MM.1S (cell line): ENCODE measurements at regions not wholly inside any gene's neighbourhood (a gene's known extent, or its start where the extent isn't known, plus 50 kb on each side); places are given as distances from the start of the nearest gene placed in this dataset.

Source experiments
- DNase-seq: peaks from one replicate; pipeline ENCODE4 v3.0.0-alpha.2; 2015
- H2AFZ ChIP-seq: fragments of 300-600 bp; sonication (generic); 2 replicates; pipeline ENCODE4 v1.6.0; 2016; ENCODE audit warnings: antibody characterized with exemption, low read length
- H3F3A ChIP-seq: fragments of 300-600 bp; sonication (generic); 2 replicates; pipeline ENCODE4 v1.6.1; 2016; ENCODE audit warnings: mild to moderate bottlenecking, antibody characterized with exemption, low read length, moderate library complexity, mixed read lengths; ENCODE audit not compliant: insufficient read depth
- H3K27ac ChIP-seq: fragments of 300-600 bp; sonication (generic); 2 replicates; pipeline ENCODE4 v1.5.1; 2016; ENCODE audit warnings: mild to moderate bottlenecking, low read length
- H3K27me3 ChIP-seq: fragments of 300-600 bp; sonication (generic); replicated peaks from 2 replicates; pipeline ENCODE4 v1.6.0; 2016; ENCODE audit warnings: low read length; ENCODE audit not compliant: insufficient read depth
- H3K36me3 ChIP-seq: fragments of 300-600 bp; sonication (generic); replicated peaks from 2 replicates; pipeline ENCODE4 v1.6.1; 2016; ENCODE audit warnings: mild to moderate bottlenecking, low read length, mixed read lengths; ENCODE audit not compliant: insufficient read depth
- H3K4me1 ChIP-seq: fragments of 300-600 bp; sonication (generic); 2 replicates; pipeline ENCODE4 v1.6.1; 2016; ENCODE audit warnings: low read length, mixed read lengths
- H3K4me2 ChIP-seq: fragments of 300-600 bp; sonication (generic); 2 replicates; pipeline ENCODE4 v1.6.0; 2016; ENCODE audit warnings: low read depth, low read length
- H3K4me3 ChIP-seq: fragments of 300-600 bp; sonication (generic); 2 replicates; pipeline ENCODE4 v1.5.1; 2016; ENCODE audit warnings: low read length, mixed read lengths
- H3K79me2 ChIP-seq: fragments of 300-600 bp; sonication (generic); 2 replicates; pipeline ENCODE4 v1.6.1; 2016; ENCODE audit warnings: mixed run types, low read length, mixed read lengths
- H3K9ac ChIP-seq: fragments of 300-600 bp; sonication (generic); 2 replicates; pipeline ENCODE4 v1.6.1; 2016; ENCODE audit warnings: low read length, mixed read lengths
- H3K9me2 ChIP-seq: fragments of 300-600 bp; sonication (generic); replicated peaks from 2 replicates; pipeline ENCODE4 v1.6.1; 2016; ENCODE audit warnings: mild to moderate bottlenecking, low read length, mixed read lengths; ENCODE audit not compliant: insufficient read depth
- H3K9me3 ChIP-seq: fragments of 300-600 bp; sonication (generic); replicated peaks from 2 replicates; pipeline ENCODE4 v1.6.1; 2016; ENCODE audit warnings: mild to moderate bottlenecking, low read length, mixed read lengths; ENCODE audit not compliant: insufficient read depth
- H4K20me1 ChIP-seq: fragments of 300-600 bp; sonication (generic); 2 replicates; pipeline ENCODE4 v1.6.1; 2016; ENCODE audit warnings: mild to moderate bottlenecking, low read length, moderate library complexity, mixed read lengths; ENCODE audit not compliant: insufficient read depth
- CTCF ChIP-seq: fragments of 300-600 bp; sonication (generic); IDR thresholded peaks from 2 replicates; pipeline ENCODE4 v1.5.1; 2016; ENCODE audit warnings: antibody characterized with exemption, low read length, mixed read lengths
- EZH2 ChIP-seq: fragments of 300-600 bp; sonication (generic); optimal IDR thresholded peaks from 2 replicates; pipeline ENCODE3; 2017; ENCODE audit warnings: low read depth, mild to moderate bottlenecking, antibody characterized with exemption, low read length, mixed read lengths
- EZH2phosphoT487 ChIP-seq: fragments of 300-600 bp; sonication (generic); IDR thresholded peaks from 2 replicates; pipeline ENCODE4 v1.6.1; 2018; ENCODE audit warnings: antibody characterized with exemption, low read length

GRCh38 chr10:31635009-31635408 lies 293.6 kb downstream of the ARHGAP12 start:
- Histone ChIP-seq H3F3A (no peaks in the 10 kb centered on the region), H3K4me2 (no peak overlapping the region), H3K27ac (no peak overlapping the region), H4K20me1 (no peaks in the 10 kb centered on the region), H3K4me1 (no peaks in the 10 kb centered on the region), H3K79me2 (no peaks in the 10 kb centered on the region), H3K9ac (no peak overlapping the region), H3K36me3 (no peaks in the 10 kb centered on the region), H3K9me3 (no peaks in the 10 kb centered on the region), H3K4me3 (no peak overlapping the region), H3K27me3 (no peaks in the 10 kb centered on the region), H3K9me2 (no peaks in the 10 kb centered on the region), H2AFZ (no peak overlapping the region)
- DNase-seq = no peak
- TF ChIP-seq CTCF (no peak), EZH2 (no peak), EZH2phosphoT487 (no peak)

GRCh38 chr10:31630861-31631567 lies 297.6 kb downstream of the ARHGAP12 start:
- H3F3A ChIP-seq = no peaks in the 10 kb centered on the region
- H3K4me2 ChIP-seq = no peak overlapping the region
- H4K20me1 ChIP-seq = no peaks in the 10 kb centered on the region
- TF ChIP-seq EZH2 (no peak), EZH2phosphoT487 (no peak), CTCF (no peak)
- H3K4me3 ChIP-seq = no peak overlapping the region
- no peak overlapping the region for H3K27ac ChIP-seq
- no peak overlapping the region for H3K9ac ChIP-seq
- H3K36me3 ChIP-seq = no peaks in the 10 kb centered on the region
- H3K4me1 ChIP-seq = no peaks in the 10 kb centered on the region
- H2AFZ ChIP-seq = no peak overlapping the region
- H3K9me2 ChIP-seq = no peaks in the 10 kb centered on the region
- H3K79me2 ChIP-seq = no peaks in the 10 kb centered on the region
- DNase-seq = no peak
- no peaks in the 10 kb centered on the region for H3K9me3 ChIP-seq
- no peaks in the 10 kb centered on the region for H3K27me3 ChIP-seq

GRCh38 chr10:31625566-31625965 lies 303.1 kb downstream of the ARHGAP12 start:
- Histone ChIP-seq H3K27ac (no peak overlapping the region), H3K4me3 (no peak overlapping the region), H2AFZ (no peak overlapping the region), H3F3A (no peaks in the 10 kb centered on the region), H3K9me2 (no peaks in the 10 kb centered on the region), H3K9ac (no peak overlapping the region), H4K20me1 (no peaks in the 10 kb centered on the region), H3K36me3 (no peaks in the 10 kb centered on the region), H3K4me2 (no peak overlapping the region), H3K27me3 (no peaks in the 10 kb centered on the region), H3K79me2 (no peaks in the 10 kb centered on the region), H3K4me1 (no peaks in the 10 kb centered on the region), H3K9me3 (no peaks in the 10 kb centered on the region)
- no peak for DNase-seq
- no peak for TF ChIP-seq CTCF
- TF ChIP-seq EZH2 = no peak
- TF ChIP-seq EZH2phosphoT487 = no peak
